Putamen (tissue), 1 donor: ENCODE measurements at regions not wholly inside any gene's neighbourhood (a gene's known extent, or its start where the extent isn't known, plus 50 kb on each side); places are given as distances from the start of the nearest gene placed in this dataset.

Experiments
- DNase-seq: peaks from one replicate; pipeline ENCODE4 v3.0.0-alpha.2; 2016; ENCODE audit warnings: low spot score

GRCh38 chr2:59012971-59013370 is 771.8 kb upstream of the FANCL start:
- no peak for DNase-seq

DNA sequence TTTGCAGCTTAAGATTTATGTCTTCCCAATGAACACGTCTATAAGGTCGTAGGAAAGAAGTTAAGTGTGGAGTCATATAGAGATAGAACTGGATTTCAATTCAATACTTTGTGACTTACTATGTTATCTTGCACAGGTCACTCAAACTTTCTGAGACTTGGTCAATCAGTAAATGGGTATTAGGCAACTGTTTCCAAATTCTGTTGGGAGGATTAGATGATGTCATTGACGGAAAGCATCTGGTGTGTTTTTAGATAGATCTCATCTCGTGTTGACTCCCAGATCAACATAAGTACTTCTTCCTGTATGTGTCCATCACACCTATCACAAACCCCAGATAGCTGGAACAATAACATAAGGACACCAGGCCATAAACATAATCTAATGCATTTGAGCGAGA is 771.1 kb upstream of the FANCL start:
- DNase-seq: no peak

GRCh38 chr2:59008950-59009349 is 767.8 kb upstream of the FANCL start:
- DNase-seq: no peak

DNA sequence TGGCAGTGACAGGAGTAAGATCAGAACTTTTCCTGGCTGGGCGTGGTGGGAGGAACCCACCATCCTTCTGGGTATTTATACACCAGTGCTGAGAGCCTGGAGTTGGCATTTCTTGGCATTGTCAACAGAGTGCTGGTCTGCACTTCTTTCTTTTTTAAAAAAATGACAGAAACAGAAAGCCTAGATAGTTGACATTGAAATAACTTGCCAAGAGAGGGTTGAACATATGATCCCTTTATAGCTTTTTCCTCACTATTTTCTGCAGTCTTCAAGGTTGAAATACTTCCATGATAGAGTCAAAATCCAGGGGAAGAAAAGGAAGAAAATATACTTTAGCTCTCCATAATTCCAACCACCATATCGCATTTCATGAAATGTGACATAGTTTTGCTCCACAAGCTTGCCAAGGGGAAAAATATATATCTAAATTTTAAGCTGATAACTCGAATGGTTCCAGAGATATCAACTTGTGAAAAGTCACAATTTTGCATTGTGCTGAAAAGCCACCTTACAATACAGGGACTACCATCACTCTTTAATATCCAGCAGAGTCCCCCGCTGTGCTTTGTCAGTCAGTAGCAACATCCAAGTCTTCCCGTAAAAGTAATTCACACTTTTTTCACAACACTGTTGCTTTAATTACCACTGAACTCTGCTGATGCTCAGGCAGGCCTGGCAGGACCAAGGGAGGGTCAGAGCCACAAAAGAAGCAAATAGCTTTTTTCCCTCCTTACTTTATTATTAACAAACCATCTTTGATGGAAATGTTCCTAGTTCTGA is 764.9 kb upstream of the FANCL start:
- no peak for DNase-seq

DNA sequence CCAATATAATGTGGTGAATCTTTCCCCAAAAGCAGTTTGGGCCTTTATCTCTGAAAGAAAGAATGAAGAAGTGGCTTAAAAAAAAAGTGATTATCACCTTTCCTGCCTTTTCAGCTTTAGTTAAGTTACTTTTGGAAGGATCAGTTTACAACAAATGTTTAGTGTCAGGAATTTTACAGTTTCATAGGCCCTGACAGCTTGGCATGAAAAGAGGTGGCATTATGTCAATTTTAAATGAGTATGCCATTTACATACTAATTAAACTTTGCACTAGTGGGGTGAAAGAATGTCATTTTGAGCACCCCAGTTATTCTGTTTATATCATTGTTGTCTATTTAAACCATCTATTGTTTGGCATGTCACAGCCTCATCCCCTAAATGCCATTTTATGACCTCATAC is 763.5 kb upstream of the FANCL start:
- DNase-seq: no peak

DNA sequence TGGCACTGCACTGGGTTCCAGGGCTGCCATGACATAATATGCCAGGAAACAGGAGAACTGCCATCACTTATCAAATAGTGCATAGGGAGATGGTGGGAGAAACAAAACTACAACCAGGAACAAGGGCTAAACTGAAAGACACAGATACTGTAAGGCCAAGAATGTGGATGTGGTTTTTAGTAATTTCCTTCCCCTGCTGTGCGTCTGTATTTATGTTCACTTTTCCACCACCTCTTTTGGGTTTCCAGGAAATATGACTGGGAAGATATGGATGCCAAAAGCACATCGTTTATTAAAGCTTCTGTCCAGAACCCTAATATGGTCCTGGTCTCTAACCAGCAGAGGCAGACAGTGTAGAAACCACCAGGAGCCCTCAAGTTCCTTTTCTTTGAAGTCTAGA is 759.7 kb upstream of the FANCL start:
- no peak for DNase-seq

GRCh38 chr2:58992062-58992706 is 751.1 kb upstream of the FANCL start:
- DNase-seq: no peak

GRCh38 chr2:58991357-58991756 is 750.2 kb upstream of the FANCL start:
- DNase-seq: no peak

GRCh38 chr2:58985541-58985940 is 744.4 kb upstream of the FANCL start:
- no peak for DNase-seq

DNA sequence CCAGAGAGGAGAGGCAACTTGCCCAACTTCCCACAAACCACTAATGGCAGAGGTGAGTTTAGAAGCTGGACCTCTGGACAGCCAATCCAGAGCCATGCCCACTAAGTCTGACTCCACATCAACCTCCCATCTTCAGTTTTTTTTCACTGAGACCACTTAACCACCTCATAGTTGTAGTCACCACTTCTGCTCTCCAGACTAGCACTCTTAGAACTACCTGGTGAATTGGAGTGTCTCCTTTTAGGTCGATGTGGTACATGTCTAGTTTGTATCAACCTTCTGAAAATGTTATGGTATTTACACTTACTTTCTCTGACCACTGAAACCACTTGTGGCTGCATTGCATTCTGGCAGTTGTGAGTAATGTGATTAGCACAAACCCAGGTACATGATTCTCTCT is 743.6 kb upstream of the FANCL start:
- DNase-seq: no peak

GRCh38 chr2:58983111-58983510 is 742.0 kb upstream of the FANCL start:
- DNase-seq: no peak

GRCh38 chr2:58981237-58981636 is 740.1 kb upstream of the FANCL start:
- no peak for DNase-seq

GRCh38 chr2:58976375-58977071 is 735.4 kb upstream of the FANCL start:
- no peak for DNase-seq

DNA sequence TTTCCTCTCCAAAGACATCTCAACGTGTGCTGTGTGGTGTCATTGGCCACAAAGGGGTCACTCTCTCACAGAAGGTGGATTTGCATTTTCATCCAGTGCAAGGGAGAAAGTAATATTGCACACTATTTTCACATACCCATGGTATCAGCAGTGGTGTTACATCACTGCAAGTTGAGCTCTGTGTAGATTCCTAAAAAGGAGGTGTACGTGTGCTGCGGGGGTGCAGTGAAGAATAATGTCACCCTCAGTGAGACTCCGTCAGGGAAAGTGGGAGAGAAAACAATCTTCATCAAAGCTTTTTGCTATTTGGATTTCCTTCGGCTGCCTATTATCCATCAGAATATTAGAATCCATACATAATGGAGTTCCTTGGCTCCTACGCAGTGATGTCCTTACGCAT is 733.8 kb upstream of the FANCL start:
- peak; percentile 76 for DNase-seq

- DNase-seq: no peak
These were observed 733.3 kb upstream of the FANCL start for GRCh38 chr2:58974426-58974825.

DNA sequence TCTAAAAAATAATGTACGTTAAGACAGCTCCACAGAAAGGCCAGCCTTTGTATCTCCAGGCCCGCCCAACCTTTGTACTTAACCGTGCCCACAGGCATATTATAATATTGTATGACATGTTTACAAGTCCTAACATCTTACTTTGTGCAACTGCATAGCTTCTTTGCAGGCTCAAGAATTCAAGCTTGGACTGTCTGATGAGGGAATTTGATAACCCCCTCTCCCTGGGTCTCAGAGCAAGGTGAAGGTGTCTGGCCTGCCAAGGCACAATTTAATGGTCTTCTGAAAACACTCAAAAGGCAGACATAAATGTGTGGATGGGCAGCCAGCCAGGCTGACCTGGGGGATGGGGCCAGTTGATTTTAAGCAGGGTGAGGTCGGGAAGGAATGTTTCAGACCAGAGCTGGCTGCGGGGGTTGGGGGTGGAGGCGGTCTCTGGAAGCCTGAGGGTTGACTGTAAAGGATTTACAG is 732.7 kb upstream of the FANCL start:
- no peak for DNase-seq

DNA sequence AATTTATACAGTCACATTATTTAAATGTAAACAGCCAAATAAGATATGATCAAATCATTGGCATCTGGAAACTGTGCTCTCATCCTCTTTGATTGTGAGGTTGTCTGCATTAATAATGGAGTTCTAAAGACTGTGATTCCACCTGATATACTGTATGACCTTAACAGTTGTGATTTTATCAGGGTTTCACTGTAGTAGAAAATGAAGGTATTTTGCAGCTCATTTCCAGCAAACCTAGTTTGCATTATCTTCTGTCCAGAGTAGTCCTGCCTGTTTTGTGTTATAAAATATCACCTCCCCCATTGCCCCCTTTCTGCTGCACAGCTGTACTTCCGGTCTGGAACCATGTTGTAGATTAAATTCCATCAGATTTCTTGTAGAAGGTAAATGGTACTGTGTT is 731.6 kb upstream of the FANCL start:
- no peak for DNase-seq

GRCh38 chr2:58971511-58972360 is 730.6 kb upstream of the FANCL start:
- no peak for DNase-seq

DNA sequence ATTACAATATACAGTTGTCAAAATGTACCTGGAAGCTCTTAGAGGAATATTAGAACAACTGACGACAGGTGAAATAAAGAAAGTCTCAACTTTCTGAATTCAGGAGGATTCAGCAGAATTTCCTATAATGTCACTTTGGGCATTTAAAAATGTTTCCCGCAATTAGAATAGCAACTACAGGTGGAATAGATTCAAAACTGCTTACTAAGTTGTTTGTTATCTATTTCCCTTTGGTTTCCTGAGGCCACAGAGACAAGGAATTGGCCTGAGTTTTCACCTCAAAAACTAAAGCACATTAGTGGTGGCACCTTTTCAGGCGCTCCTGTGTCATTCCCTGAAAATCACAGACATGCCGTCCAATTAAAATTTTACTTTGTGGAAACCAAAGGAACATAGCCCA is 729.2 kb upstream of the FANCL start:
- no peak for DNase-seq

DNA sequence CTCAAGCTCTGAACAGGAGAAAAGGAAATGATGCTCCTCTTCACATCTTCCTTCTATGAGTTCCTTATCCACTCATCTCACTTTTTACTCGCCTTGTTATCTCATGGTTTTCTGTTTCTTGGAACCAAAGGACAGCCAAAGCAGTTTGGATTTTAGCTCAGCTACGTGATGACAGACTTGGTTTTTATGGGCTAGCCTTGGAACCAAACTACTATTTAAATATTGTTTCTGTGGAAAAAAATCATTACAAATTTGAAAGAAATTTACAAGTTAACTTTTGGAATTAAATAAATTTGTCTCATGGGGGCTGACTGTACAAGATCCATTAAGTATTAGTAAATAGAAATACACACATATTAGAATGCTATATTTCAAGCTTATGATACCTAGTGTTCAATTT is 727.8 kb upstream of the FANCL start:
- no peak for DNase-seq

DNA sequence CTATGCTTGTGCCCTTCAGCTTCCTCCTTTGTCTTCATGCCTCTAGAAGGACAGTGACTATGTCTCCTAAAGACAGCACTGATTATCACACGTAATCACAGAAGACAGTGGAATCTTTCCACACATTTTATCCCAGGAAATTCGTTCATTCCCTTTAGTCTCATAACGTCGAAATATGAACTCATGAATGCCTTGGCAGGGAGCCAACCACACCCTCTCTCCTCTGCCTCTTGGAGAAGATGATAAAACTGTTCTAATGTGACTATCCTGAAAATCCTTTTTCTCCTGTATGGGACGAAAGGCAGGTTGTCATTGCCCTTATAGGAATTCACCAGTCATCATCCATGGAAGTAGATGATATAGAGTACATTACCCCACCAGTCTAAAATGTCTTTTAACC is 726.6 kb upstream of the FANCL start:
- DNase-seq: no peak

DNA sequence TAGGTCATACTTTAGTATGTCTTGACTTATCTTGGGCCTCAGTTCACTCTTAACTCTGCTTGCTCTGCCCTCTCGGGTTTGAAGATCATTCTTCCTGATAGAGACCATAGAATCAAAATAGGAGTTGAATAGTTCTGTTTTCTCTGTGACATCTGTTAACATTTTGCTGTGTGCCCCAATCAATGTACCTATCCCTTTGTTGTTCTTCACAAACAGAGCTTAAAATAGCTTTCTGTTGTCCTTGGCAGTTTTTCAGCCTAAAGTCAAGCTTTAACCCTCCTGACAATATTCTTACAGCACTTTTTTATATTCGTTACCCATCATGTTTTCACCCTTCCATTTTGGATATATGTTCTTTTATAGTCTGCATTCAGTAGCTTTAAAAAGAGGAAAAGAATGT is 724.5 kb upstream of the FANCL start:
- no peak for DNase-seq
